SK-N-MC (cell line): ENCODE measurements at regions not wholly inside any gene's neighbourhood (a gene's known extent, or its start where the extent isn't known, plus 50 kb on each side); places are given as distances from the start of the nearest gene placed in this dataset.

Experiments
- DNase-seq: peaks from one replicate; pipeline ENCODE4 v3.0.0-alpha.2; 2011; ENCODE audit warnings: low read depth, low spot score
- H3K27ac ChIP-seq: fragments of 200-600 bp; sonication (generic); 2 replicates; pipeline ENCODE4 v1.5.1; 2016; ENCODE audit warnings: mixed run types
- H3K36me3 ChIP-seq: fragments of 200-600 bp; sonication (generic); 2 replicates; pipeline ENCODE4 v1.6.1; 2017; ENCODE audit warnings: antibody characterized with exemption, low read length, mixed read lengths; ENCODE audit not compliant: insufficient read depth
- H3K4me3 ChIP-seq: fragments of 200-600 bp; sonication (generic); 2 replicates; pipeline ENCODE4 v1.5.1; 2016
- H3K9ac ChIP-seq: fragments of 200-600 bp; sonication (generic); 2 replicates; pipeline ENCODE4 v1.8.0; 2017; ENCODE audit warnings: mixed run types, mixed read lengths; ENCODE audit not compliant: insufficient read length
- H3K9me3 ChIP-seq: fragments of 200-600 bp; sonication (generic); 2 replicates; pipeline ENCODE4 v1.6.1; 2017; ENCODE audit warnings: low read depth, mild to moderate bottlenecking, antibody characterized with exemption, low read length, moderate library complexity, mixed read lengths
- EZH2 ChIP-seq: fragments of 200-600 bp; sonication (generic); IDR thresholded peaks from one replicate; pipeline ENCODE4 v1.6.1; 2017; ENCODE audit warnings: antibody characterized with exemption
- FOXP2 ChIP-seq: optimal IDR thresholded peaks from 2 replicates; pipeline ENCODE3; 2011; ENCODE audit warnings: mild to moderate bottlenecking, moderate library complexity; ENCODE audit not compliant: insufficient read depth; ENCODE audit errors: extremely low read length, control extremely low read depth
- POLR2AphosphoS5 ChIP-seq: IDR thresholded peaks from 2 replicates; pipeline ENCODE4 v1.6.1; 2012; ENCODE audit warnings: mild to moderate bottlenecking, low read depth, low read length, borderline replicate concordance

DNA sequence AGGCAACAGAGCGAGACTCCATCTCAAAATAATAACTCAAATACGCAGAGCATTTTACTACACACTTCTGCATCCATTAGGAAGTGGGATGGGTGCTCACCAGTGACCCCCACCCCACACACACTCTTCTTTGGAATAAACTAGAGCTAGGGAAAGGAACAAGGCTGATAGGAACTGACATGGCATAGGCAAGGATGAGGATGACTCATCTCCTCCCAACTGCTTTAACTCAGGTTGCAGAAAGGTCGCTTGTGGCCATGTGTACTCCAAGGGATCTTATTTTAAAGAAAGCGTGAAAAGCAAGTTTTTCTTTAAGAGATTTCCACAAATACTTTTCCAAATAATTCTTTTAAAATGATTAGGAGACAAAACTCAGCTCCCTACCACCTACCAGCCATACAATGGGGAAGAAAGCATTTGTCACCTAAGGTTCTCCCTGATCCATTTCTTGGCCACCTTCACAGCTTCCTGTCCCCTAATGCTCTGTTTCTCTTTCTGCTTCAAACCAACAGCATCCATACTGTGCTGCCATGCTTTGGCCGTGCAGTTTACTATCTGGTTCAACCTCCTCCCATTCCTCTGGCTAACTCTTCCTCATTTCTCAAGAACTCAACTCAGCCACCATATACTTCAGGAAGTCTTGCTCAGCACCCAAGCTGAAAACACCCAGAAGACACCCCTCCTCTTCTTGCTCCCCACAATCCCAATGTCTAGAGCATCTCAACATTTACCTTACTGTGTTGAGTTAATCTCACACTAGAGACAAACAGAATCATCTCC, 211.9 kb downstream of the ACTL7B start:
- TF ChIP-seq POLR2AphosphoS5 (no peak), EZH2 (no peak), FOXP2 (no peak)
- no peaks in the 10 kb centered on the region for H3K9me3 ChIP-seq
- no peak overlapping the region for H3K27ac ChIP-seq
- H3K4me3 ChIP-seq, result no peak overlapping the region
- no peaks in the 10 kb centered on the region for H3K36me3 ChIP-seq
- H3K9ac ChIP-seq, result no peak overlapping the region
- DNase-seq, result no peak

DNA sequence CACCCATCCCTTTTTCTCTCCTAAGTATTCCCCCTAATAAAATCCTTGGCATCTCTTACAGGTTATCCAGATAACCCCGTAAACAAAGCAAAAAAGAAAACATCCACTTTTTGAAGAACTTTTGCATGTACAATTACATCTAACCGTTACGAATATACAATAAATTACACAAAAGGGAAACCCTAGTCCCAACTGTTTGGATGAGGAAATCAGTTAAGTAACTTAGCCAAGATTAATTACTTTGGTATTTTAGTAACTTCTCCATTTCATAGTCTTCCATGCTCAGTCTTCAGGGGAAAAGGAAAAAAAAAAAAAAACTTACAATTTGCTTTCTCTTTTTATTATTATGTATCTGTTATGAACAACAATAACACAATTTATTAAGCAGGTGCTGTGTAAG, 212.9 kb downstream of the ACTL7B start:
- Histone ChIP-seq H3K36me3 (no peaks in the 10 kb centered on the region), H3K4me3 (no peak overlapping the region), H3K9me3 (no peaks in the 10 kb centered on the region), H3K9ac (no peak overlapping the region), H3K27ac (no peak overlapping the region)
- DNase-seq, result no peak
- no peak for TF ChIP-seq POLR2AphosphoS5
- TF ChIP-seq EZH2, result no peak
- no peak for TF ChIP-seq FOXP2

DNA sequence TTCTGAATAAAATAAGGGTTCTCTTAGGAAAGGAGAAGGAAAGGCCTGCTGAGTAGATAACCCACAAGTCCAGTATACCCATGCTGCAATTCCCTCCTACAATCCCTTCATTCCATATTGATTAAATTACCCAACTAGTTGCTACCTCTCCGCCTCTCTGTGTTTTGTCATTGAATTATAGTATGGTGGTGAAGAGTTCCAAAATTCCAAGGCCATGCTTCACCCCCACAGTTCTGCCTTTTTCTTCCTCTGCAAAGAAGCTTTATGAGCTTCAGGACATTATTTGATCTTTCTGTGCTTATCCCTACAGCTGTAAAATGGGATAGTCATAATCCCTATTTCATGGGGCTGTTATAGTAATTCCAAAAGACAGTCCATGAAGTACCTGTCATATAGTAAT, 215.6 kb downstream of the ACTL7B start:
- Histone ChIP-seq H3K9ac (no peak overlapping the region), H3K4me3 (no peak overlapping the region), H3K9me3 (no peaks in the 10 kb centered on the region), H3K27ac (no peak overlapping the region), H3K36me3 (no peaks in the 10 kb centered on the region)
- TF ChIP-seq EZH2, result no peak
- no peak for TF ChIP-seq FOXP2
- no peak for TF ChIP-seq POLR2AphosphoS5
- DNase-seq, result no peak

DNA sequence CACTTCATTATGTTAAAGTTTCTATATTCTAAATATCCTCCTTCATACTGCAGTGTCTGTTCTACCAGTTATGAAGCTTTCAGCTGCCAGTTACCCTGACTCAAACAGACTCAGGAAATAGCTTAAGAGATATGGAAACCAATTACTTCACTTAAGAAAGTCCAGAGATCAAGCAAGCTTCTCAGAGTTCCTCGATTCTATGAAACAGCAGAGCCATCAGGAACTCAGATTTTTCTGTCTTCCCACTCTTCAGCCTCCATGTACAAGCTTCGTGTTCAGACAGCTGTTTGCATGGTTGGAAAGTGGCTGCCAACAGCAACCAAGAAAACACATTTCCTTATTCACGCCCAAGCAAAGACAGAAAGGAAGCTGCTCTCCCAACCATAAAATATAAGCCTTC, 216.1 kb downstream of the ACTL7B start:
- Histone ChIP-seq H3K4me3 (no peak overlapping the region), H3K9me3 (no peaks in the 10 kb centered on the region), H3K36me3 (no peaks in the 10 kb centered on the region), H3K9ac (no peak overlapping the region), H3K27ac (no peak overlapping the region)
- DNase-seq, result no peak
- no peak for TF ChIP-seq EZH2
- TF ChIP-seq FOXP2, result no peak
- no peak for TF ChIP-seq POLR2AphosphoS5

DNA sequence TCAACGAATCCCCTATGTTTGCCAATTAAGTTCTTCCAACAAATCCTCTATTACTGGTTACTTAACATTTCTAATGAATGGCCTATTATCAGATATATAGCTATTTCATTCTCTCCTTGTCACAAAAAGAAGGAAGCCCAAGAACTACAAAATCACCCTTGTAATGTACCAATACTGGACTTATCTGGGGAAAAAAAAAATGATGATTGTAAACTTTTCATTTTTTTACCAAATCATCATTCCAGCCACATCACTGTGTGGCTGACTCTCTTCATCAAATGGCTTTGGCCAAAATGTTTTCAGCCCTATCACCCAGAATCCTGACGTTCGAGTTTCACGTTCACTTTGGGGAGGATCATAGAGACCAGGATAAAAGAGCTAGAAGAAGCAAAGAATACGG, 216.7 kb downstream of the ACTL7B start:
- no peak overlapping the region for H3K4me3 ChIP-seq
- DNase-seq, result no peak
- no peak overlapping the region for H3K9ac ChIP-seq
- no peak for TF ChIP-seq EZH2
- no peak for TF ChIP-seq FOXP2
- TF ChIP-seq POLR2AphosphoS5, result no peak
- H3K9me3 ChIP-seq, result no peaks in the 10 kb centered on the region
- no peaks in the 10 kb centered on the region for H3K36me3 ChIP-seq
- H3K27ac ChIP-seq, result no peak overlapping the region

DNA sequence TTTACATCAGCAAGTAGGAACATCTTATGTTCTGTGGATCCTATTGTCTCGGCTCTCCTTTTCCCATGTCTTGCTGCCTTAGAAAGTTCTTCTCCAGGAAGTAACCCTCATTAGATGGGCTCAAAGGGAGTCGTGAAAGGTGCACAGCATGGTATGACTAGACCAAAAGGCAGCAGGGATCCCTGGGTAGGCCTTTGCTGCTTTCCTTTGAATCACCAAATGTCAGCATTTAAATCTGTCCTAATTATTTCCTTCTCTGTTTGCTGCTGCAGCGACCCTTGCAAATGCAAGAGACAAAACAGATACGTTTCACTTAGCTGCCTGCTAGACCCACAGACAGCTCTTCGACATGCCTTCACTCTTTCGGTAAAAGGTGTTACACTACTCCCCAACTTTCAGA, 218.4 kb downstream of the ACTL7B start:
- Histone ChIP-seq H3K9me3 (no peaks in the 10 kb centered on the region), H3K9ac (no peak overlapping the region), H3K36me3 (no peaks in the 10 kb centered on the region), H3K27ac (no peak overlapping the region), H3K4me3 (no peak overlapping the region)
- no peak for DNase-seq
- TF ChIP-seq EZH2 (no peak), FOXP2 (no peak), POLR2AphosphoS5 (no peak)

DNA sequence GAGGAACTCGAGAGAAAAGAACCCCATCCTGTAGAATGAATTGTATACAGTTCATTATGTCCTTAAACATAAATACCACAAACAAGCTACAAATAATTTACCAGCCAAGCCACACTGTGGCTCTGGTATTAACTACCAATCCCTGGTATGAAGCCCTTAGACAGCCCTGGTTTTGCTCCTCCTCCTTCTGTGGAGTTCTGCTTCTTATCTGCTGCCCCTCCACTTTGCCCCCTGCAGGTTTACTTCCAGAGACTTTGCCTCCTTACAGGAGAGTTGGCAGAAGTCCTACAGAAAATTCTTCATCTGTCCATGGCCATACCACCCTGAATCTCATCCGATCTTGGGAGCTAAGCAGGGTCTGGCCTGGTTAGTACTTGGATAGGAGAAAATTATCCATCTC, 219.8 kb downstream of the ACTL7B start:
- H3K36me3 ChIP-seq, result no peaks in the 10 kb centered on the region
- DNase-seq, result no peak
- TF ChIP-seq FOXP2, result no peak
- TF ChIP-seq EZH2, result no peak
- no peak for TF ChIP-seq POLR2AphosphoS5
- H3K9ac ChIP-seq, result no peak overlapping the region
- H3K4me3 ChIP-seq, result no peak overlapping the region
- H3K27ac ChIP-seq, result no peak overlapping the region
- no peaks in the 10 kb centered on the region for H3K9me3 ChIP-seq

DNA sequence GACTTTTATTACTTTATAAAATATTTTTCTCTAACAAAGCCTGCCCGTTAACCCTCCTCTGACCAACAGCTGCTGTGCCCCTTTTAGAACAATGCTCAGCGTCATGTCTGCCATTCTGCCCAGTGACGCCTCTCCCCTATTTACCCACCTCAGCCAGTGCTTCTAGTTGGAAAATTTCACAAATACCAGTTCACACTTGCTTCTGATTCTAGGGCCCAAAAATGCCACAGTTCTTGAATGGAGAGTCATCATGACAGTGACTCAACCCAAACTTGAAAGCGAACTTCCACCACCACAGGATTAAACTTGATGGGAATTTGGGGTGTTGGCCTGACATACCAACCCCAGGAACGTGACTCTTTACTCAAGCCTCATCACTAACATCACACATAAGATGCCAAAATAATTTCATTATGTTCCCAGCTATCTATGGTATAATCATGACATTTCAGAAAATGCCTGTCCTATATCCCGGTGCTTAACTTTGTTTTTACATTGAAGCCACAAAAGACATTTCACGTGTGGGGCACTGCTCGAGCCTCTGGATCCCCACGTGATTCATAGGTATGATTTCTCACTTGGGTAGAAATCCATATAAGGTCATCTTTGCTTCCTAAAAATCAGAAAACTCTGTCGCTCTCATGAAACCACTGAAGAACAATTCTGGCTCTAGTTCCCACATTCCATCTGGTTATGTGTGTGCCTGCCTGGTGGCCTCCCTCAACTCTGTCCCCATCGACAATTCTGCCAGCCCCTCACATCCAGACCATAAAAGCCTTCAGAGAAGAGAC, 220.9 kb downstream of the ACTL7B start:
- no peak overlapping the region for H3K9ac ChIP-seq
- no peak overlapping the region for H3K27ac ChIP-seq
- no peaks in the 10 kb centered on the region for H3K9me3 ChIP-seq
- no peak for DNase-seq
- H3K36me3 ChIP-seq, result no peaks in the 10 kb centered on the region
- no peak overlapping the region for H3K4me3 ChIP-seq
- TF ChIP-seq POLR2AphosphoS5, result no peak
- TF ChIP-seq FOXP2, result no peak
- TF ChIP-seq EZH2, result no peak

DNA sequence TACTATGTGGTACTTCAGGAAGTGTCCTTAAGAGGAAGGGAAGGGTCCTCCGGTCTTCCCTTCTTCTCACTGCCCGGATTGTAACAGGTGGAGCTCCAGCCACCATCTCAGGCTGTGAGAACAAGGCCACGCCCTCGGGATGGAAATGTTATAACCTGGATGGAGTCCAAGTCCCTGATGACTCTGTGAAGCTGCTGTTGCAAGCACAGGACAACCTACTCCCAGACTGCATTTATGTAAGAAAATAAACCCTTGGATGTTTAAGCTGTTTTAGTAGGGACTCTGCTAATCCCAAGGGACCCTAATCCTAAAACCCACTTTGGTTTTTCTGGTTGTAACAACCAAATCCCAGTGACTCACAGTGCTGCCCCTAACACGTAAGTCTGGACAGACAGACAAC, 221.6 kb downstream of the ACTL7B start:
- no peak overlapping the region for H3K9ac ChIP-seq
- no peaks in the 10 kb centered on the region for H3K36me3 ChIP-seq
- H3K27ac ChIP-seq, result no peak overlapping the region
- TF ChIP-seq FOXP2, result no peak
- no peak for TF ChIP-seq POLR2AphosphoS5
- no peak for TF ChIP-seq EZH2
- DNase-seq, result no peak
- H3K9me3 ChIP-seq, result no peaks in the 10 kb centered on the region
- no peak overlapping the region for H3K4me3 ChIP-seq
